ENCODE measurements at regions not wholly inside any gene's neighbourhood (a gene's known extent, or its start where the extent isn't known, plus 50 kb on each side); places are given as distances from the start of the nearest gene placed in this dataset.

DNA sequence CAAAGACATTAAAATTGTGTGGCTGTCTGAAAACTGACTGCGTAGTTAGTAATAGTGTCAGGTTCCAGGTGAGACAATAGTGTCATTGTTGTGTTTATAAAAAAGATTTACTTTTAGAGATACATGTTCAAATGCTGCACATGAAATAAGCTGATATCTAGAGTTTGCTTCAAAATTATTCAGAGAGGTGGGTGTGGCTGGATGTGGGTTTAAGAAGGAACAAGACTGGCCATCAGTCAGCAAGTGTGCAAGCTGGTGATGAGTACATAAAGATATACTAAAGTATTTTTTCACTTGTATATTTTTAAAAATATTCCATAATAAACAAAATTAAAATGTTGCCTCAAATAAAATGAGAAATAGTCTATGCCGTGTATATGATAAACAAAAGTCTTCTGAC, 190.6 kb downstream of the ARRDC4 start:
- TF ChIP-seq, protein P1, sequence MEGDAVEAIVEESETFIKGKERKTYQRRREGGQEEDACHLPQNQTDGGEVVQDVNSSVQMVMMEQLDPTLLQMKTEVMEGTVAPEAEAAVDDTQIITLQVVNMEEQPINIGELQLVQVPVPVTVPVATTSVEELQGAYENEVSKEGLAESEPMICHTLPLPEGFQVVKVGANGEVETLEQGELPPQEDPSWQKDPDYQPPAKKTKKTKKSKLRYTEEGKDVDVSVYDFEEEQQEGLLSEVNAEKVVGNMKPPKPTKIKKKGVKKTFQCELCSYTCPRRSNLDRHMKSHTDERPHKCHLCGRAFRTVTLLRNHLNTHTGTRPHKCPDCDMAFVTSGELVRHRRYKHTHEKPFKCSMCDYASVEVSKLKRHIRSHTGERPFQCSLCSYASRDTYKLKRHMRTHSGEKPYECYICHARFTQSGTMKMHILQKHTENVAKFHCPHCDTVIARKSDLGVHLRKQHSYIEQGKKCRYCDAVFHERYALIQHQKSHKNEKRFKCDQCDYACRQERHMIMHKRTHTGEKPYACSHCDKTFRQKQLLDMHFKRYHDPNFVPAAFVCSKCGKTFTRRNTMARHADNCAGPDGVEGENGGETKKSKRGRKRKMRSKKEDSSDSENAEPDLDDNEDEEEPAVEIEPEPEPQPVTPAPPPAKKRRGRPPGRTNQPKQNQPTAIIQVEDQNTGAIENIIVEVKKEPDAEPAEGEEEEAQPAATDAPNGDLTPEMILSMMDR (IDR thresholded peaks at IDR 0.05; ENCODE audit: low read depth, low read length) = no peak
- no peaks in the 10 kb centered on the region for H3K9me3 ChIP-seq
- no peak overlapping the region for H3K4me3 ChIP-seq (ENCODE audit: low read depth, low read length)
- peaks cover 6% of the 10 kb centered on the region for H3K4me1 ChIP-seq
- DNase-seq = no peak
- H3K27me3 ChIP-seq = peaks cover 4% of the 10 kb centered on the region
- no peaks in the 10 kb centered on the region for H3K36me3 ChIP-seq

DNA sequence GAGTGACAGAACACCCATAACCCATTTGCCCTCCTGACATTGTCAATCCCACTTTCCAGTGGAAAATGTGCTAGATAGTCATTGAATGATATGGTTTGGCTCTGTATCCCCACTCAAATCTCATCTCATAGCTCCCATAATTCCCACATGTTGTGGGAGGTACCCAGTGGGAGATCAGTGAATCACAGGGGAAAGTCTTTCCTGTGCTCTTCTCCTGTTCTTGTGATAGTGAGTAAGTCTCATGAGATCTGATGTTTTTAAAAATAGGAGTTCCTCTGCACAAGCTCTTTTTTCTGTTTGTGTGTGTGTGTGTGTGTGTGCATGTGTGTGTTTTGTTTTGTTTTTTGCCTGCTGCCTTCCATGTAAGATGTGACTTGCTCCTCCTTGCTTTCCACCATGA, 191.7 kb downstream of the ARRDC4 start:
- Histone ChIP-seq H3K4me1 (peaks cover 6% of the 10 kb centered on the region), H3K4me3 (ENCODE audit: low read depth, low read length) (no peak overlapping the region)

DNA sequence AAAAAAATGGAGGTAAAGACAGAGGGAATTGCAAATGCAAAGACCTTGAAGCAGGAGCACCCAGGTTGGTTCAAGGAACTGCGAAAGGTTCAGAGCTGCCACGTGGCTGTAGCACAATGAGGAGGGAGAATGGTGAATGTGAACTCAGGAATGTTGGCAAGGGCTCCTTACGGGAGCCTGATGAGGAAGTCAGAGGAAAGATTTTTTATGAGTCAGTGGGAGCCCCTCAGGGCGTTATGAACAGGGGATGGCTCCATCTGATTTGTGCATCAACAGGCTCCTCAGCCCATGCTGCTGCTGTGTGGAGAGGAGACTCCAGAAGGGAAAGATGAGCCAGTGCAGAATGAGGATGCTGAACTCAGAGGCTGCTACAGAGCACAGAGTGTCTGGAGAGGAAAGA, 194.4 kb downstream of the ARRDC4 start:
- Histone ChIP-seq H3K9me3 (no peaks in the 10 kb centered on the region), H3K4me3 (ENCODE audit: low read depth, low read length) (no peak overlapping the region), H3K4me1 (peaks cover 6% of the 10 kb centered on the region), H3K27me3 (no peaks in the 10 kb centered on the region), H3K36me3 (no peaks in the 10 kb centered on the region)
- DNase-seq = peak; percentile 33
- TF ChIP-seq, protein P1 (IDR thresholded peaks at IDR 0.05; ENCODE audit: low read depth, low read length) = no peak

More for the DNA sequence above, 191.7 kb downstream of the ARRDC4 start:
- H3K27me3 ChIP-seq = peaks cover 4% of the 10 kb centered on the region
- H3K9me3 ChIP-seq = no peaks in the 10 kb centered on the region
- DNase-seq = no peak
- no peaks in the 10 kb centered on the region for H3K36me3 ChIP-seq
- TF ChIP-seq, protein P1 (IDR thresholded peaks at IDR 0.05; ENCODE audit: low read depth, low read length) = no peak

DNA sequence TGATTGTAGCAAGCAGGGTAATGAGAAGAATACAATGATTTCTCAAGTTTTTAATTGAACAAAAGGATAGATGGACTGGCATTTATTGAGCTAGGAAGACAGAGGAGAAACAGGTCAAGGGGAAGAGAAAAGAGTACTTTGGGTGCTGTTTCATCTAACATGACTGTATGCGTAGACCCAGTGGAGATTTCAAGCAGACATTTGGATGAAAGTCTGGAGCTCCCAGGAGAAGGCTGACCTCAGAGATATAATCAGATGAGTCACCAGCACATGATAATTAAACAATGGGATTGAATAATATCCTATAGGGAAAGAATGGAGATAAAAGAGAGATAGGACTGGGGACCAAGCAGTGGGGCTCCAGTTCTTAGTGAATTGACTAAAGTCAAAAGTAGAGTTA, 194.9 kb downstream of the ARRDC4 start:
- H3K9me3 ChIP-seq = no peaks in the 10 kb centered on the region
- TF ChIP-seq, protein P1 (IDR thresholded peaks at IDR 0.05; ENCODE audit: low read depth, low read length) = no peak
- no peaks in the 10 kb centered on the region for H3K27me3 ChIP-seq
- peaks cover 6% of the 10 kb centered on the region for H3K4me1 ChIP-seq
- no peak for DNase-seq
- H3K36me3 ChIP-seq = no peaks in the 10 kb centered on the region
- no peak overlapping the region for H3K4me3 ChIP-seq (ENCODE audit: low read depth, low read length)

DNA sequence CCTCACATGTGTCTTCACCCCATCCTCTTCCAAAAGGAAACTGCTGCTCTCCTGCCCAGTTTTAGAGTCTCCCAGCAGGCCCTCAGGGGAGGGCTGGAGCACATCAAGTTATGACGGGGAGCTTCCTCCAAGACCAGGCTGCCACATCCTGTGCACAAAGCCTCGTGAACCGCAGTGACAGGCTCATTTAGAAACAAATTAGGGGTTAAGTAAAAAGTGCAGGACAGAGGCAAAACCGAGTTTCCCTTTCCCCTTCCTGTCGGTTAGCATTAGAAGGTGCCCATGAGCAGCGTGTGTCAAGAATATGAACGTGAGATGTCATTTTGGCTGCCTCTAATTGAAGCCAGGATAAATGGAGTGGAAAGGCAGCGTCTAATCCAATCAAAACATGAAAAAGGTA, 199.7 kb downstream of the ARRDC4 start:
- H3K27me3 ChIP-seq = peaks cover 17% of the 10 kb centered on the region
- H3K36me3 ChIP-seq = no peaks in the 10 kb centered on the region
- TF ChIP-seq, protein P1 (IDR thresholded peaks at IDR 0.05; ENCODE audit: low read depth, low read length) = no peak
- no peak for DNase-seq
- no peaks in the 10 kb centered on the region for H3K9me3 ChIP-seq
- no peak overlapping the region for H3K4me3 ChIP-seq (ENCODE audit: low read depth, low read length)
- H3K4me1 ChIP-seq = peaks cover 3% of the 10 kb centered on the region

DNA sequence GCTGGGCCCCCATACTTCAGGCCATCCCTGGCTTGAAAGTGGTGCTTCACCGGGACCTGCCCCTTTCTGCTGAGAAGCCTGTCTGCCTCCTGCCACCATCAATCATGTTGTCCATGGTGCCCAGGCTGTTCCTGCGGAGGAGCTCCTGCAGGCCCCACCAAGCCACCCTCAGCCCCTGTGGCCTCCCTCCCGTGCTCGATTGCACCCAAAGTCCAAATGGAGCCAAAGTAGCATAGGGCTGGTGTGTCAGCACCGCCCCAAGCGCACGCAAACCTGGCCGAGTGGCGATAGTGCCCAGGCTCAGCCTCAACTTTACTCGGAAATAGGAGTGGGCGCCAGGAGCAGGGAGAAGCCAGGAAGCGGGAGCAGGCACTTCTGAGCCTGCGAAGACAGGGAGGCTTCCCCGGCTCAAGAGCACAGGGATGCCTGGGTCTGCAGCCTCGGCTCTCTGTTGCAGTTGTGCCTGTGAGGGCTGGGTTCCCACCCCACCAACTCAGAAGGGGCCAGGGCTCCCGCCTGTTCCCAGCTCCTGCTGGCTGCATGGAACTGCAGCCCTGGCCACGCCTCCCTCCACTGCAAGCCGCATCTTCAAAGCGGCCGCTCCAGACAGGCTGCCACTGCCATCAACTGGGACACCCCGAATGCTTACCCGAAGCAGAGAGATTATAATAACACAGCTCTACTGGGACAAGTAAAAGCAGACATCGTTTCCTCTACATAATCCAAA, 203.0 kb downstream of the ARRDC4 start:
- Histone ChIP-seq H3K4me3 (ENCODE audit: low read depth, low read length) (no peak overlapping the region), H3K4me1 (no peaks in the 10 kb centered on the region), H3K27me3 (peaks cover 22% of the 10 kb centered on the region), H3K36me3 (no peaks in the 10 kb centered on the region), H3K9me3 (no peaks in the 10 kb centered on the region)
- DNase-seq = peak; percentile 14
- TF ChIP-seq, protein P1 (IDR thresholded peaks at IDR 0.05; ENCODE audit: low read depth, low read length) = no peak

All from BE2C (cell line).